HAP-1 (cell line): ENCODE measurements at regions not wholly inside any gene's neighbourhood (a gene's known extent, or its start where the extent isn't known, plus 50 kb on each side); places are given as distances from the start of the nearest gene placed in this dataset.

Experiments used
- DNase-seq, 2 experiments: peaks; one replicate each; pipeline ENCODE4 v3.0.0-alpha.2; 2016 to 2020; ENCODE audit warnings: low spot score in 2 of 2
- H3K27me3 ChIP-seq: fragments of 250-450 bp; sonication (Bioruptor Pico); 2 replicates; pipeline ENCODE4 v1.5.1; 2020; ENCODE audit warnings: low read depth, mild to moderate bottlenecking, moderate library complexity
- H3K36me3 ChIP-seq: fragments of 250-450 bp; sonication (Bioruptor Pico); replicated peaks from 2 replicates; pipeline ENCODE4 v1.5.1; 2020; ENCODE audit warnings: mild to moderate bottlenecking
- H3K4me1 ChIP-seq: fragments of 250-450 bp; sonication (Bioruptor Pico); 2 replicates; pipeline ENCODE4 v1.5.1; 2020; ENCODE audit warnings: mild to moderate bottlenecking
- H3K4me3 ChIP-seq: fragments of 250-450 bp; sonication (Bioruptor Pico); 2 replicates; pipeline ENCODE4 v1.5.1; 2020; ENCODE audit warnings: mild to moderate bottlenecking, moderate library complexity
- H3K9me3 ChIP-seq: fragments of 250-450 bp; sonication (Bioruptor Pico); 2 replicates; pipeline ENCODE4 v1.5.1; 2020; ENCODE audit warnings: mild to moderate bottlenecking, moderate library complexity
- in situ Hi-C: fragments of 300-500 bp; cut with MboI; formaldehyde crosslinking; loops from 3 replicates; pipeline ENCODE4 v1.14.3; 2020; ENCODE audit warnings: low sequenced_read_pairs, inconsistent platforms, mixed read lengths

DNA sequence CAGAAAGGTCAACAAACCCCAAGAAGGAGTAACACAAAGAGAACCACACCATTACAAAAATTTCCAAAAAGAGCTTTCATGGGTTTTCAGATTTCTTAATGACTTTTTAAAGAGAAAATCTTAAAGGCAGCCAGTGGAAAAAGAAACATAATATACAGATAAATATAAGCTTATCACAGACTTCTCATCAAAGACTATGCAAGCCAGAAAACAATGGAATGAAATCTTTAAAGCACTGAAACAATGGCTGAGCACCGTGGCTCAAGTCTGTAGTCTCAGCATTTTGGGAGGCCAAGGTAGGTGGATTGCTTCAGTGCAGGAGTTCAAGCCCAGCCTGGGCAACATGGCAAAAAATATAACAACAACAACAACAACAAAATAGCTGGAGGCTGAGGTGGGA, 237.4 kb downstream of the CYP26B1 start:
- Histone ChIP-seq H3K27me3 (no peaks in the 10 kb centered on the region; the same call in 1 of the 2 replicates), H3K36me3 (no peaks in the 10 kb centered on the region), H3K4me3 (no peak overlapping the region), H3K9me3 (no peaks in the 10 kb centered on the region; the same call in 1 of the 2 replicates), H3K4me1 (no peaks in the 10 kb centered on the region)
- in situ Hi-C loops: no loop called here
- no peak for DNase-seq

DNA sequence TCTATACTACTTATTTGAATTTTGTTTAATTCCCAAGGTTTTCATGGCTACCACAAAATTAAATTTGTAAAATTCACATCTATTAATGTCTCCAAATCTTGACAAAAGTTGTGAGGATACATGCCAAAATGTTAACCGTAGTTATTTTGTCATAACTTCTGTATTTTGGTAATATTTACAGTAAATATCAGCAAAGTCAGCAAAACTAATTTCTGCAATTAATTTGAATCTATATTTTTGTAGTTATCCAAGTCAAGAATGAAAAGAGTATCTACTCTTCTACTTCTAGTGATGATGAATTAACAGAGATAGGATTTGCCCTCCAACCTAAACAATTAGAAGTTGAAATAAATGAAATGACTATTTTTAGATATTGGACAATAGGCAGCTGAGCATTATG, 238.9 kb downstream of the CYP26B1 start:
- Histone ChIP-seq H3K27me3 (no peaks in the 10 kb centered on the region; the same call in 1 of the 2 replicates), H3K9me3 (no peaks in the 10 kb centered on the region; the same call in 1 of the 2 replicates), H3K4me1 (no peaks in the 10 kb centered on the region), H3K36me3 (no peaks in the 10 kb centered on the region), H3K4me3 (no peak overlapping the region)
- in situ Hi-C loops: no loop called here
- DNase-seq: no peak

- Histone ChIP-seq H3K36me3 (no peaks in the 10 kb centered on the region), H3K27me3 (no peaks in the 10 kb centered on the region; the same call in 1 of the 2 replicates), H3K9me3 (no peaks in the 10 kb centered on the region; the same call in 1 of the 2 replicates), H3K4me3 (no peak overlapping the region), H3K4me1 (no peaks in the 10 kb centered on the region)
- DNase-seq: no peak
- in situ Hi-C loops: no loop called here
Observed at GRCh38 chr2:71907503-71907902, 240.2 kb downstream of the CYP26B1 start.

- Histone ChIP-seq H3K27me3 (no peaks in the 10 kb centered on the region; the same call in 1 of the 2 replicates), H3K9me3 (no peaks in the 10 kb centered on the region; the same call in 1 of the 2 replicates), H3K4me1 (no peaks in the 10 kb centered on the region), H3K4me3 (no peak overlapping the region), H3K36me3 (no peaks in the 10 kb centered on the region)
- in situ Hi-C loops: no loop called here
- no peak for DNase-seq
Observed at GRCh38 chr2:71906357-71906973, 241.2 kb downstream of the CYP26B1 start.

- DNase-seq: no peak
- Histone ChIP-seq H3K9me3 (no peaks in the 10 kb centered on the region; the same call in 1 of the 2 replicates), H3K4me3 (no peak overlapping the region), H3K4me1 (no peaks in the 10 kb centered on the region), H3K36me3 (no peaks in the 10 kb centered on the region), H3K27me3 (no peaks in the 10 kb centered on the region; the same call in 1 of the 2 replicates)
- in situ Hi-C loops: no loop called here
Observed at GRCh38 chr2:71905205-71905604, 242.5 kb downstream of the CYP26B1 start.

DNA sequence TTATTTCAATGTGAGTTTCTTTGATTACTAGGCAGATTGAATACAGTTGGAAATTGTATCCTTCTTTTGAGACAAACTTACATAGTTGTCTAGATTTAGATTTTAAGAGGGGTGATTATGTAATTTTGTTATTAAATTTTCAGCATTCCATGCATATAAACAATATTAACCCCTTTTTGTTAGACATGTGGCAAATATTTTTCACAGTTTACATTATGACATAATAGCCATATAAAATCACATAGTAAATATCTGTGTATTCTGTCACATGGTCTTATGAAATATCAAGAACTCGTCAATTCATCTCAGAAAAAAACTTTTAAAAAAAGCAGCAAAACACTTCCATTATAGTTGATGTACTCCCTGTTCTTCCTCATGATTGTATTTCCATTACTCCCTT, 243.8 kb downstream of the CYP26B1 start:
- no peaks in the 10 kb centered on the region; the same call in 1 of the 2 replicates for H3K9me3 ChIP-seq
- no peaks in the 10 kb centered on the region for H3K36me3 ChIP-seq
- in situ Hi-C loops: no loop called here
- H3K4me1 ChIP-seq: no peaks in the 10 kb centered on the region
- no peaks in the 10 kb centered on the region; the same call in 1 of the 2 replicates for H3K27me3 ChIP-seq
- no peak for DNase-seq
- H3K4me3 ChIP-seq: no peak overlapping the region

DNA sequence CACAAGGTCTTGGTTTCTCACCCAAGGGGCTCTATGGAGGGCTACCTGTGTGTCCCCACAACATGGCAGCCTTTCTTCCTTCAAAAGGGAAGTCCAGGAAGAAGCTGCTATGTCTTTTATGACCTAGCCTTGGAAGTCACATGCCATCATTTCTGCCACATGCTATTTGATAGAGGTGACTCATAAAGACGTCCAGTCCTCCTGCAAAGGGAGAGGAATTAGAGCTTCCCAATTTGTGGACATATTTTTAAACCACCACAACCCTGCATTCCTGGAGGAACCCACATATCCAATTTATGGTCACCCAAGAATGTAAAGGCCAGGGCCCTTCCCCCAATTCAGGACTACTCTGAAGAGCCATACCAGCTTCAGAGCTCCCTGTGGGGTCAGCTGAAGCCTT, 246.2 kb downstream of the CYP26B1 start:
- no peak overlapping the region for H3K4me3 ChIP-seq
- no peaks in the 10 kb centered on the region for H3K36me3 ChIP-seq
- no peaks in the 10 kb centered on the region; the same call in 1 of the 2 replicates for H3K27me3 ChIP-seq
- H3K9me3 ChIP-seq: no peaks in the 10 kb centered on the region
- no peaks in the 10 kb centered on the region for H3K4me1 ChIP-seq
- DNase-seq: no peak
- in situ Hi-C loops: no loop called here

DNA sequence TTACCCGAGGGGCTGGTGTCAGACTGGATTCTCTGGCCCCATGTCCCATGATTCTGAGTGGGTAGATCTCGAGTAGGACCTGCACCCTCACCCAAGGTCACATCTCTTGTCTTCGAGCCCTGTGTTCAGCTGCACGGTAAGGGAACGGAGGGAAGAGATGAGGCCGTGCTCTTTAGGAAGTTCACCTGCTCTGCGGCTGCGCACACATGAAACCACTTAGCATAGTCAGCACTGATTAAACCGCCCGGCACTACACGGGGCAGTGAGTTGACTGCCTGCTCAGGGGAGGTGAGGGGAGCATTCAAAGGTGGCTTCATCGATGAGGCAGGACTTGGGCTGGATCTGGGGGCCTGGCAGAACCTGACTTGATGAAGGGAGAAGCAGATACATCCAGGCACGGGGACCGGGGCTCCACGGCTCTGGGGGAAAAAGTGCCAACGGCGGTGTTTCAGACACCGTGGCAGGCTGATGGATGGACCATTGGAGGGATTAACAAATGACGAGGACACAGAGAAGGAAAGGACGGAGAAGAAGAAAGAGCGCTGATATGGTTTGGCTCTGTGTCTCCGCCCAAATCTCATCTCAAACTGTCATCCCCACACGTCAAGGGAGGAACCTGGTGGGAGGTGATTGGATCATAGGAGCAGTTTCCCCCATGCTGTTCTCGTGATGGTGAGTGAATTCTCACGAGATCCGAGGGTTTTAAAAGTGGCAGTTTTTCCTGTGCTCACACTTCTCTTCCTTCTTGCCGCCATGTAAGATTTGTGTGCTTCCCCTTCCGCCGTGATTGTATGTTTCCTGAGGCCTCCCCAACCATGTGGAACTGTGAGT, 248.6 kb downstream of the CYP26B1 start:
- H3K9me3 ChIP-seq: no peaks in the 10 kb centered on the region
- H3K36me3 ChIP-seq: no peaks in the 10 kb centered on the region
- no peak overlapping the region for H3K4me3 ChIP-seq
- no peak for DNase-seq
- H3K27me3 ChIP-seq: no peaks in the 10 kb centered on the region
- in situ Hi-C loops: no loop called here
- no peaks in the 10 kb centered on the region for H3K4me1 ChIP-seq

GRCh38 chr2:71898375-71898774, 249.3 kb downstream of the CYP26B1 start:
- no peaks in the 10 kb centered on the region for H3K9me3 ChIP-seq
- DNase-seq: no peak
- H3K4me3 ChIP-seq: no peak overlapping the region
- in situ Hi-C loops: no loop called here
- no peaks in the 10 kb centered on the region for H3K36me3 ChIP-seq
- H3K27me3 ChIP-seq: no peaks in the 10 kb centered on the region
- H3K4me1 ChIP-seq: no peaks in the 10 kb centered on the region

DNA sequence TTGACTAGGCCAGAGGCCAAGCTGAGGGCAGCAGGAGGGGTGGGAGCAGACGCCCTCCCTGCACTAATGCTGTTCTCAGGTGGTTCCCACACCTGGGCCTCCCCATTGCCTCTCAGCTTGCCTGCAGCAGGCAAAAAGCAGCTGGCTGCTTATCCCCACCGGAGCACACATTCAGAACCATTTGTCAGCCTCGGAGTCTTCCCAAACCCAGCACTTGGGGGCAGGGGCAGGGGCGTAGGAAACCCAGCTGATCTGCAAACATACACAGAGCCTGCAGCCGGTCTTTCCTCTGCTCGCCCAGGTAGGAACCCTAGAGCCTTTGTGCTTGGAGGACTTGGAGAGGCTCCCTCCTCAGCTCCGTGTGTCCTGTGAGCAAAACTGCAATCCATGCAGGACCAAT, 249.8 kb downstream of the CYP26B1 start:
- Histone ChIP-seq H3K4me3 (no peak overlapping the region), H3K27me3 (no peaks in the 10 kb centered on the region), H3K4me1 (no peaks in the 10 kb centered on the region), H3K36me3 (no peaks in the 10 kb centered on the region), H3K9me3 (no peaks in the 10 kb centered on the region)
- in situ Hi-C loops: no loop called here
- DNase-seq: no peak

GRCh38 chr2:71897137-71897480, 250.6 kb downstream of the CYP26B1 start:
- no peak for DNase-seq
- in situ Hi-C loops: no loop called here
- no peaks in the 10 kb centered on the region for H3K9me3 ChIP-seq
- no peaks in the 10 kb centered on the region for H3K27me3 ChIP-seq
- no peaks in the 10 kb centered on the region for H3K4me1 ChIP-seq
- H3K36me3 ChIP-seq: no peaks in the 10 kb centered on the region
- no peak overlapping the region for H3K4me3 ChIP-seq

DNA sequence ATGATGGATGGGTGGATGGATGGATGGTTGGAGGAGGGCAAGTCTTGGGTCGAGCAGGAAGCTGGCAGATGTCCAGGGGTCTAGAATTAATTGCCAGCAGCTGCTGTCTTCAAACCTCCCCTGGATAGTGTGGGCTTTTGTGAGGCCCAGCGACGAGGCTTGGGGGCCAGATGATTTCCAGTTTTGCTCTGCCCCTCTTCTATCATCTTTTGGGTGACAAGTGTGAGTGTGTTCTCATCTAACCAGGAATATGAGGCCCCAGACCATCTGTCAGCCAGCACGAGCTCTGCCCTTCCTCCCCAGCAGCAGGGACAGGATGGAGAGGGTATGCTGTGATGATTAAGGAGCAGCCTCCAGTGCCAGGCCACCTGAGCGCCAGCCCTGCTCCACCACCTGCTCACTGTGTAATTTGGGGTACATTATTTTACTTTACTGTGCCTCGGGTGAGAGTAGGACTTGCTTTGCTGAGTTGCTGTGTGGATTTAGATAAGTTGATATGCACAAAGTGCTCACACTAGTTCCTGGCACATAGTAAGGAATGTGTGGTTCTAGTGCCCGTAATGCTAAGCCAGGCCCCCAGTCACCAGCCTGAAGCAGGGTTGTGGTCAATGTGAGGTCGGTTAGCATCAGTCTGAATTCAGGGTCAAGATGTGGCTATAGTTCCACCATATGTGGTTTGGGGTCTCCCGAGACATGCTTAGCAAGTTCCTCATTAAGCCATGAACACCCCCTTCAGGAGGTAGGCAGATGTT, 251.1 kb downstream of the CYP26B1 start:
- no peak overlapping the region for H3K4me3 ChIP-seq
- in situ Hi-C loops: no loop called here
- no peaks in the 10 kb centered on the region for H3K4me1 ChIP-seq
- no peaks in the 10 kb centered on the region for H3K27me3 ChIP-seq
- no peaks in the 10 kb centered on the region for H3K36me3 ChIP-seq
- no peak for DNase-seq
- H3K9me3 ChIP-seq: no peaks in the 10 kb centered on the region

DNA sequence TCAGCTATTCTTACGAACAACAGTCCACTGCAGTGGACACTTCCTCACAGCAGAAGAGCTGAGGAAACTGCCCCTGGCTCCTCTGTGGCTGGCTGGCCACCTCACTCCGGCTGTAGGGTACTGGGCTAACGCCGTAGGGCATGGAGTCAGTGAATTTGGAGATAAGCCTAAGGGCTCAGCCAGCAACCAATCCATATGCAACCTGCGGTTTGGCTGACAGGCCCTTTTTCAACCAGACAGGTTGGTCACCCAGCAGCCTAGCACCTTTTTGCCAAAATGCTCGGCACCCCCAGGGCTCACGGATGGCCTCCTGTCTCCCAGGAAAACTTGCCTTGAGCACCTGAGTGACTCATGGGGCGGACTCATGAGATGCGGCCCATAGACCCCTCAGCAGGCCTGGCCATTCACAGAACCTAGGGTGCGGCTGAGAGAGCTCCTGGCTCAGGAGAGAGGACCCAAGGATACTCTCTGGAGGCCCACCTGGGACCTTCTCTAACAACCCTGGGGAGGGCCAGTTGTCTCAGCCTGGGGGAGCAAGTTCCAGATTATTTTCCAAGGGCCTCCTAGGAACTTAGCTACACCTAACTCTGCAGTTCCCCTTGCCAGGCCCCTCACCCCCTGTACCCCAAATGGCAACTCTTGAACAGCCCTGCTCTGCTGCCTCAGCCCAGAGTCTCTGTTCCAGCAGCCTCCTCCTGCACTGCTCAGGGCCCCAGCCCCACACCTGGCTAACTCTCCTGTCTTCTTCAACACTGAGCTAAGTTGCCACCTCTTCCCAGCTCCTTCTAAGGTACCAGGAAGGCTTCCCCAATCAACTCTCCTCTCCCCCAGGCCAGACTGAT, 252.1 kb downstream of the CYP26B1 start:
- H3K4me3 ChIP-seq: no peak overlapping the region
- no peaks in the 10 kb centered on the region for H3K9me3 ChIP-seq
- H3K36me3 ChIP-seq: no peaks in the 10 kb centered on the region
- in situ Hi-C loops: no loop called here
- no peak for DNase-seq
- H3K4me1 ChIP-seq: no peaks in the 10 kb centered on the region
- no peaks in the 10 kb centered on the region for H3K27me3 ChIP-seq
